ENCODE measurements at regions not wholly inside any gene's neighbourhood (a gene's known extent, or its start where the extent isn't known, plus 50 kb on each side); places are given as distances from the start of the nearest gene placed in this dataset.

DNA sequence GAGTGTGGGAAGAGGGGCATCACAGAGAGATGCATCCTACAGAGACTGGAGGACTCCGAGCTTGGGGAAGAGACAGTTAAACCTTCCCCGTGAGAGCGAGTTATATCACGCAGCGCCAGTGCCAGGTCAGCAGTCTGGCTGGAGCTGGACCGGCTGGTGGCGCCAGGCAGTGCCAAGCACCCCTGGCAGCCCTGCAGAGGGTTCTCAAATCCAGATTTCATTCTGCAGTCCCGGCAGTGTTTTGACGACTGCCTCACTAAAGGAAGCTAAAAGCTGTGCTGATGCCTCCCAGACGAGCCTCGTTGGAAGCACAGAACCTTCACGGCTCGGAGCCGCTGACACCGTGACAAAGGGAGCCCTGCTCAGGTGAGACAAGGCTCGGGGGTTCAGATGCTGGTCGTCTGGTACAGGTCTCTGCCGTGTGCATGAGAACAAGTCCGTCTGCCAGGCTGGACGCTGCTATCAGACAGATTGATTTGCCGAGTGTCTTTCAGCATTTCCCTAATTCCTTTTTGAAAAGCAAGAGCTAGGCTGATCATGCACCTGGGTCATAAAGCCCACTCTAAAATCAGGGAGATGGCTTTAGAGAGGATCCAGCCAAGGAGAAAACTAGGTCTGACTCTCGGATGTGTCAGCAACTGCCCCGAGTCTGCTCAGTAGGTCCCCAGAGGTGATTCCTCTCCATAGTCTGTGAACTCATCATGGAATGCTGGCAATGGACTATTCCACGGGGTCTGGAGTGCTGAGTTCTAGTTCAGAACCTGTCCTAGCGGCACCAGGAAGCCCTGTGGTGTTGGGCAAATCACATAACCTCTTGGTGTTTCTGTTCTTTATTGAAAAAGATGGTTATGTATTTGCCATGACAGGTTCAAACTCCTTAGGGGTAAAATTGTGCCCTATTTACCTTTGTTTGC, 240.6 kb downstream of the SOX11 start:
- Histone ChIP-seq H2AFZ (ENCODE audit: insufficient read depth, low read depth, low read length, poor library complexity, severe bottlenecking) (no peak overlapping the region), H3K4me3 (ENCODE audit: control extremely low read depth in 1 of 5, extremely low read depth in 1 of 5, insufficient read depth in 1 of 5, low read depth in 2 of 5, low read length in 4 of 5) (no peak overlapping the region), H3K9ac (ENCODE audit: low read length) (no peak overlapping the region), H3K36me3 (replicated peaks in 1 of 2; ENCODE audit: control extremely low read depth in 1 of 2, control insufficient read depth in 1 of 2, extremely low read depth in 1 of 2, insufficient read depth in 2 of 2, low read length in 1 of 2) (no peaks in the 10 kb centered on the region), H3K79me2 (ENCODE audit: control insufficient read depth, insufficient read depth, low read length) (no peaks in the 10 kb centered on the region), H3K4me2 (replicated peaks; ENCODE audit: low read depth, low read length, poor library complexity, severe bottlenecking) (no peak overlapping the region), H3K27ac (ENCODE audit: low read length in 2 of 2) (no peak overlapping the region), H3K4me1 (ENCODE audit: control insufficient read depth in 2 of 2, insufficient read depth in 2 of 2, low read length in 2 of 2) (no peaks in the 10 kb centered on the region), H4K20me1 (ENCODE audit: control insufficient read depth, insufficient read depth, low read length, poor library complexity, severe bottlenecking) (no peaks in the 10 kb centered on the region), H3K9me3 (ENCODE audit: control extremely low read depth in 1 of 3, control insufficient read depth in 2 of 3, insufficient read depth in 1 of 3, low read length in 2 of 3) (peaks cover 0 to 14% (median 6%) of the 10 kb centered on the region in 3 donors), H3K27me3 (replicated peaks in 1 of 4; ENCODE audit: control extremely low read depth in 1 of 4, control insufficient read depth in 3 of 4, insufficient read depth in 4 of 4, low read length in 3 of 4) (no peaks in the 10 kb centered on the region)
- intact Hi-C loops (cut with micrococcal nuclease): no loop called here
- ATAC-seq (ENCODE audit: low read depth) (no peak), DNase-seq (no peak)
- POLR2A ChIA-PET: no interaction called here
- no peak overlapping the region for H3K4me3 Mint-ChIP-seq
- no peaks in the 10 kb centered on the region for H3K9me3 Mint-ChIP-seq (ENCODE audit: insufficient read depth)
- TF ChIP-seq, protein P1, sequence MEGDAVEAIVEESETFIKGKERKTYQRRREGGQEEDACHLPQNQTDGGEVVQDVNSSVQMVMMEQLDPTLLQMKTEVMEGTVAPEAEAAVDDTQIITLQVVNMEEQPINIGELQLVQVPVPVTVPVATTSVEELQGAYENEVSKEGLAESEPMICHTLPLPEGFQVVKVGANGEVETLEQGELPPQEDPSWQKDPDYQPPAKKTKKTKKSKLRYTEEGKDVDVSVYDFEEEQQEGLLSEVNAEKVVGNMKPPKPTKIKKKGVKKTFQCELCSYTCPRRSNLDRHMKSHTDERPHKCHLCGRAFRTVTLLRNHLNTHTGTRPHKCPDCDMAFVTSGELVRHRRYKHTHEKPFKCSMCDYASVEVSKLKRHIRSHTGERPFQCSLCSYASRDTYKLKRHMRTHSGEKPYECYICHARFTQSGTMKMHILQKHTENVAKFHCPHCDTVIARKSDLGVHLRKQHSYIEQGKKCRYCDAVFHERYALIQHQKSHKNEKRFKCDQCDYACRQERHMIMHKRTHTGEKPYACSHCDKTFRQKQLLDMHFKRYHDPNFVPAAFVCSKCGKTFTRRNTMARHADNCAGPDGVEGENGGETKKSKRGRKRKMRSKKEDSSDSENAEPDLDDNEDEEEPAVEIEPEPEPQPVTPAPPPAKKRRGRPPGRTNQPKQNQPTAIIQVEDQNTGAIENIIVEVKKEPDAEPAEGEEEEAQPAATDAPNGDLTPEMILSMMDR (IDR thresholded peaks at IDR 0.05): no peak
- TF ChIP-seq EZH2 (IDR thresholded peaks at IDR 0.05; ENCODE audit: borderline replicate concordance, insufficient read depth, low read depth, low read length, poor library complexity, severe bottlenecking): no peak
- H3K4me1 Mint-ChIP-seq: no peaks in the 10 kb centered on the region
- CTCF ChIA-PET: no interaction called here
- 90% methylated on average over 25 of the region's 25 CpGs for WGBS (ENCODE audit: insufficient coverage)
- no peaks in the 10 kb centered on the region for H3K27me3 Mint-ChIP-seq
- H3K27ac Mint-ChIP-seq: no peak overlapping the region

DNA sequence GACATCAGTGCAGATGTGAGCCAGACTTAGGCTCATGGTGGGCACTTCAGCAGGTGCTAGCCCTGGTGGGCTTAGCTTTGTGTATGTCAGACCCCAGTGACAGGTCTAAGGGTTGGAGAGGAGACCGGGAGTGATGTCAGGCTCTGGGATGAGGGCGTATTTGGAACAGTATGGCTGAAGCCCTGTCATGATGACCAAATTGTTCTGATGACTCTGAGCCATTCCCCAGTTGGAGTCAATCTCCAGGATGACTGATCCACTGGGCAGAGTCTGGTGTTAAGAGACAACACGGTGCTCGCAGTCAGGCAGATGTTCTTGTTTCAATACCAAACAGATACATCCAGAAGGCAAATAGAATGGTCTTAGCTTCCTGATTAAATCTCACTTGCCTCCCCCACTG, 241.5 kb downstream of the SOX11 start:
- TF ChIP-seq EZH2 (IDR thresholded peaks at IDR 0.05; ENCODE audit: borderline replicate concordance, insufficient read depth, low read depth, low read length, poor library complexity, severe bottlenecking): no peak
- TF ChIP-seq, protein P1 (IDR thresholded peaks at IDR 0.05): no peak
- no peak overlapping the region for H3K4me2 ChIP-seq (replicated peaks; ENCODE audit: low read depth, low read length, poor library complexity, severe bottlenecking)
- H3K4me1 Mint-ChIP-seq: no peaks in the 10 kb centered on the region
- H3K27ac Mint-ChIP-seq: no peak overlapping the region
- H3K9ac ChIP-seq (ENCODE audit: low read length): no peak overlapping the region
- no peak overlapping the region for H3K4me3 Mint-ChIP-seq
- no peaks in the 10 kb centered on the region for H3K4me1 ChIP-seq (ENCODE audit: control insufficient read depth in 2 of 2, insufficient read depth in 2 of 2, low read length in 2 of 2)
- H3K27ac ChIP-seq (ENCODE audit: low read length in 2 of 2): no peak overlapping the region
- no peaks in the 10 kb centered on the region for H3K9me3 Mint-ChIP-seq (ENCODE audit: insufficient read depth)
- WGBS (ENCODE audit: insufficient coverage): 73% methylated on average over 2 of the region's 4 CpGs
- intact Hi-C loops (cut with micrococcal nuclease): no loop called here
- no peaks in the 10 kb centered on the region for H3K27me3 ChIP-seq (replicated peaks in 1 of 4; ENCODE audit: control extremely low read depth in 1 of 4, control insufficient read depth in 3 of 4, insufficient read depth in 4 of 4, low read length in 3 of 4)
- no peaks in the 10 kb centered on the region for H3K27me3 Mint-ChIP-seq
- ChIA-PET CTCF (no interaction called here), POLR2A (no interaction called here)
- H4K20me1 ChIP-seq (ENCODE audit: control insufficient read depth, insufficient read depth, low read length, poor library complexity, severe bottlenecking): no peaks in the 10 kb centered on the region
- no peaks in the 10 kb centered on the region for H3K36me3 ChIP-seq (replicated peaks in 1 of 2; ENCODE audit: control extremely low read depth in 1 of 2, control insufficient read depth in 1 of 2, extremely low read depth in 1 of 2, insufficient read depth in 2 of 2, low read length in 1 of 2)
- DNase-seq (no peak), ATAC-seq (ENCODE audit: low read depth) (no peak)
- no peaks in the 10 kb centered on the region for H3K79me2 ChIP-seq (ENCODE audit: control insufficient read depth, insufficient read depth, low read length)
- no peak overlapping the region for H2AFZ ChIP-seq (ENCODE audit: insufficient read depth, low read depth, low read length, poor library complexity, severe bottlenecking)
- H3K9me3 ChIP-seq (ENCODE audit: control extremely low read depth in 1 of 3, control insufficient read depth in 2 of 3, insufficient read depth in 1 of 3, low read length in 2 of 3): peaks cover 0 to 20% (median 6%) of the 10 kb centered on the region in 3 donors
- no peak overlapping the region for H3K4me3 ChIP-seq (ENCODE audit: control extremely low read depth in 1 of 5, extremely low read depth in 1 of 5, insufficient read depth in 1 of 5, low read depth in 2 of 5, low read length in 4 of 5)

Data from B cell (primary cell).